K562 (cell line): ENCODE measurements at regions not wholly inside any gene's neighbourhood (a gene's known extent, or its start where the extent isn't known, plus 50 kb on each side); places are given as distances from the start of the nearest gene placed in this dataset.

ENCODE experiments used
- AFF1 ChIP-seq, 2 experiments: fragments of 450-650 bp; IDR thresholded peaks; 2 replicates each; pipeline ENCODE4 v1.6.1; 2018; ENCODE audit warnings: mild to moderate bottlenecking in 2 of 2, low read depth in 1 of 2; ENCODE audit not compliant: partially characterized antibody in 2 of 2
- ATF7 ChIP-seq: fragments of 450-650 bp; IDR thresholded peaks from 2 replicates; pipeline ENCODE4 v1.7.1; 2014; ENCODE audit warnings: mild to moderate bottlenecking, moderate library complexity
- BCL6 ChIP-seq: fragments of 250-450 bp; sonication (Bioruptor Pico); IDR thresholded peaks from 2 replicates; pipeline ENCODE4 v1.4.0; 2020
- CBFB ChIP-seq: sonication (generic); formaldehyde crosslinking; IDR thresholded peaks from 2 replicates; pipeline ENCODE4 v1.4.0; 2020; ENCODE audit warnings: mild to moderate bottlenecking, missing genetic modification reagents
- CHD1 ChIP-seq: fragments of 200-600 bp; sonication (generic); IDR thresholded peaks from one replicate; pipeline ENCODE4 v1.6.1; 2012; ENCODE audit warnings: mild to moderate bottlenecking, moderate library complexity, low read length, inconsistent platforms
- GTF3C2 ChIP-seq: IDR thresholded peaks from 3 replicates; pipeline ENCODE4 v1.6.1; 2011; ENCODE audit warnings: borderline replicate concordance, mild to moderate bottlenecking, moderate library complexity; ENCODE audit not compliant: insufficient read length; ENCODE audit errors: extremely low read depth
- HNRNPL ChIP-seq: fragments of 200-400 bp; formaldehyde crosslinking; IDR thresholded peaks from 2 replicates; pipeline ENCODE4 v1.6.1; 2017; ENCODE audit warnings: low read depth, mild to moderate bottlenecking, low read length
- MEF2D ChIP-seq: conservative IDR thresholded peaks from 2 replicates; pipeline ENCODE4 v1.6.1; 2016; ENCODE audit warnings: low read depth, missing genetic modification characterization, missing compliant biosample characterization
- MTA2 ChIP-seq: fragments of 450-650 bp; IDR thresholded peaks from 2 replicates; pipeline ENCODE4 v1.6.1; 2016; ENCODE audit warnings: low read depth
- PML ChIP-seq: IDR thresholded peaks from 2 replicates; pipeline ENCODE4 v1.6.1; 2012; ENCODE audit warnings: low read length, inconsistent platforms
- PTBP1 ChIP-seq: fragments of 200-400 bp; formaldehyde crosslinking; IDR thresholded peaks from 2 replicates; pipeline ENCODE4 v1.6.1; 2017; ENCODE audit warnings: low read depth, low read length
- RBM39 ChIP-seq: fragments of 200-400 bp; formaldehyde crosslinking; optimal IDR thresholded peaks from 2 replicates; pipeline ENCODE3; 2018; ENCODE audit warnings: low read depth, low read length
- SLC30A9 ChIP-seq: fragments of 250-450 bp; sonication (Bioruptor Pico); IDR thresholded peaks from 2 replicates; pipeline ENCODE4 v1.8.0; 2022; ENCODE audit warnings: mild to moderate bottlenecking, moderate library complexity
- TBP ChIP-seq: optimal IDR thresholded peaks from 2 replicates; pipeline ENCODE3; 2011; ENCODE audit warnings: low read depth, low read length, improper control_type of control experiment
- UBTF ChIP-seq, 2 experiments: IDR thresholded peaks; 2 replicates each; pipeline ENCODE4 v1.6.1; 2012; ENCODE audit warnings: improper control_type of control experiment in 2 of 2, low read depth in 2 of 2, low read length in 2 of 2, borderline replicate concordance in 1 of 2
- ZNF311 ChIP-seq: fragments of 250-450 bp; sonication (Bioruptor Pico); IDR thresholded peaks from 2 replicates; pipeline ENCODE4 v1.4.0; 2020; ENCODE audit warnings: mild to moderate bottlenecking, moderate library complexity
- ZNF431 ChIP-seq: sonication (generic); formaldehyde crosslinking; IDR thresholded peaks from 2 replicates; pipeline ENCODE4 v1.8.0; 2022; ENCODE audit warnings: mild to moderate bottlenecking, missing genetic modification reagents

GRCh38 chr15:92810418-92811138 lies 89.5 kb upstream of the CHD2 start (continued):
- TF ChIP-seq CHD1, result peak; percentile 61
- TF ChIP-seq ATF7, result 0 out of 2 replicates have a peak, but pooled peaks have one; percentile 12
- peak; percentile 22; the same call in 1 of the 2 replicates for TF ChIP-seq PML
- no peak for TF ChIP-seq RBM39
- peak; percentile 57 to 85 for TF ChIP-seq AFF1 (IDR thresholded peaks at IDR 0.05; ENCODE audit: low read depth in 1 of 2, partially characterized antibody in 2 of 2)
- TF ChIP-seq GTF3C2, result no peak
- no peak for TF ChIP-seq HNRNPL
- no peak for TF ChIP-seq PTBP1
- TF ChIP-seq MTA2, result 0 out of 2 replicates have a peak, but pooled peaks have one; percentile 4
- no peak for TF ChIP-seq ZNF431 (CRISPR knock-in tag)
- TF ChIP-seq CBFB, result no peak
- 0 out of 4 replicates have a peak, but pooled peaks of 1 of the 2 experiments have one; percentile 2 for TF ChIP-seq UBTF (IDR thresholded peaks at IDR 0.05; ENCODE audit: borderline replicate concordance in 1 of 2, low read depth in 2 of 2, low read length in 2 of 2)
- no peak for TF ChIP-seq SLC30A9 (CRISPR knock-in tag)
- TF ChIP-seq ZNF311, result no peak
- peak; percentile 82 for TF ChIP-seq TBP
- no peak for TF ChIP-seq MEF2D (tag)
- no peak for TF ChIP-seq BCL6 (CRISPR knock-in tag)
